NT2/D1 (cell line): ENCODE measurements at regions not wholly inside any gene's neighbourhood (a gene's known extent, or its start where the extent isn't known, plus 50 kb on each side); places are given as distances from the start of the nearest gene placed in this dataset.

Experiments used
- DNase-seq: peaks from one replicate; pipeline ENCODE4 v3.0.0-alpha.2; 2011; ENCODE audit warnings: low read depth, low spot score
- H3K27me3 ChIP-seq: 2 replicates; pipeline ENCODE4 v1.6.0; 2011; ENCODE audit warnings: mild to moderate bottlenecking; ENCODE audit not compliant: insufficient read length, insufficient read depth
- H3K36me3 ChIP-seq: 2 replicates; pipeline ENCODE4 v1.6.1; 2011; ENCODE audit warnings: mild to moderate bottlenecking, low read length, mixed read lengths; ENCODE audit not compliant: insufficient read depth, insufficient read length
- H3K4me1 ChIP-seq: 2 replicates; pipeline ENCODE4 v1.5.1; 2011; ENCODE audit not compliant: insufficient read depth, insufficient read length
- H3K4me3 ChIP-seq: 2 replicates; pipeline ENCODE4 v1.5.1; 2011; ENCODE audit warnings: low read depth; ENCODE audit not compliant: insufficient read length
- H3K9ac ChIP-seq: 2 replicates; pipeline ENCODE4 v1.6.0; 2011; ENCODE audit warnings: low read depth; ENCODE audit not compliant: insufficient read length
- H3K9me3 ChIP-seq: 2 replicates; pipeline ENCODE4 v1.5.1; 2011; ENCODE audit warnings: mild to moderate bottlenecking, low read length; ENCODE audit not compliant: insufficient read depth
- SUZ12 ChIP-seq: IDR thresholded peaks from 2 replicates; pipeline ENCODE4 v1.6.1; 2011; ENCODE audit not compliant: insufficient read length, insufficient read depth; ENCODE audit errors: extremely low read depth
- YY1 ChIP-seq: IDR thresholded peaks from 2 replicates; pipeline ENCODE4 v1.6.1; 2011; ENCODE audit not compliant: insufficient read length, insufficient read depth
- ZNF274 ChIP-seq: IDR thresholded peaks from 2 replicates; pipeline ENCODE4 v1.6.1; 2011; ENCODE audit warnings: mild to moderate bottlenecking, low read depth, low read length

GRCh38 chr3:11948866-11949265, 55.3 kb upstream of the SYN2 start:
- Histone ChIP-seq H3K4me1 (no peaks in the 10 kb centered on the region), H3K9ac (no peak overlapping the region), H3K36me3 (no peaks in the 10 kb centered on the region), H3K27me3 (no peaks in the 10 kb centered on the region), H3K9me3 (no peaks in the 10 kb centered on the region), H3K4me3 (no peak overlapping the region)
- DNase-seq, result no peak
- TF ChIP-seq ZNF274, result no peak
- TF ChIP-seq SUZ12, result no peak
- no peak for TF ChIP-seq YY1

GRCh38 chr3:11949351-11949750, 54.8 kb upstream of the SYN2 start:
- H3K4me1 ChIP-seq, result no peaks in the 10 kb centered on the region
- no peak overlapping the region for H3K9ac ChIP-seq
- no peak for DNase-seq
- H3K36me3 ChIP-seq, result no peaks in the 10 kb centered on the region
- TF ChIP-seq SUZ12 (no peak), ZNF274 (no peak), YY1 (no peak)
- no peaks in the 10 kb centered on the region for H3K9me3 ChIP-seq
- no peak overlapping the region for H3K4me3 ChIP-seq
- no peaks in the 10 kb centered on the region for H3K27me3 ChIP-seq

- H3K9me3 ChIP-seq, result no peaks in the 10 kb centered on the region
- no peaks in the 10 kb centered on the region for H3K27me3 ChIP-seq
- H3K4me3 ChIP-seq, result no peak overlapping the region
- TF ChIP-seq ZNF274, result no peak
- no peak for TF ChIP-seq YY1
- no peak for TF ChIP-seq SUZ12
- no peak overlapping the region for H3K9ac ChIP-seq
- H3K36me3 ChIP-seq, result no peaks in the 10 kb centered on the region
- no peaks in the 10 kb centered on the region for H3K4me1 ChIP-seq
- no peak for DNase-seq
Observed at GRCh38 chr3:11950576-11950975, 53.6 kb upstream of the SYN2 start.

DNA sequence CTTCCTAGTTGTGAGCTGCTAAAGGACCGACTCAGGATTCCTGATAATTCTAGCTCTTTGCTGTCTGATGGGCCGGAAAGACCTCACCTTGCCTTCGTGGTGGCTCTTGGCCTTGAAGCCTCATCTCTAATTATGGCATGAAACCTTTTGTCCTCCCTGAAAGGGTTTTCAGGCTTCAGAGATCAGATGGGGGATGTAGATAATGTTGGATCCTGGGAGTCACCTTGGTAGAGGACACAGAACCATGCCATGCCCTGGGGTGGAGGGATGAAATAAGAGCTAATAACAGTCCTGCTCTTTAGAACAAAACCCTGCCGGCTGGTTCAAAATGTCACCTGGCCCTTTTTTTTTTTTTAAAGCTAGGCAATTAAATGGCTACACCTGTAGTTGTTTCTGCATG, 50.8 kb upstream of the SYN2 start:
- no peak overlapping the region for H3K9ac ChIP-seq
- no peaks in the 10 kb centered on the region for H3K9me3 ChIP-seq
- TF ChIP-seq SUZ12, result no peak
- TF ChIP-seq ZNF274, result no peak
- TF ChIP-seq YY1, result no peak
- no peaks in the 10 kb centered on the region for H3K36me3 ChIP-seq
- DNase-seq, result no peak
- no peaks in the 10 kb centered on the region for H3K27me3 ChIP-seq
- no peak overlapping the region for H3K4me3 ChIP-seq
- H3K4me1 ChIP-seq, result no peaks in the 10 kb centered on the region

DNA sequence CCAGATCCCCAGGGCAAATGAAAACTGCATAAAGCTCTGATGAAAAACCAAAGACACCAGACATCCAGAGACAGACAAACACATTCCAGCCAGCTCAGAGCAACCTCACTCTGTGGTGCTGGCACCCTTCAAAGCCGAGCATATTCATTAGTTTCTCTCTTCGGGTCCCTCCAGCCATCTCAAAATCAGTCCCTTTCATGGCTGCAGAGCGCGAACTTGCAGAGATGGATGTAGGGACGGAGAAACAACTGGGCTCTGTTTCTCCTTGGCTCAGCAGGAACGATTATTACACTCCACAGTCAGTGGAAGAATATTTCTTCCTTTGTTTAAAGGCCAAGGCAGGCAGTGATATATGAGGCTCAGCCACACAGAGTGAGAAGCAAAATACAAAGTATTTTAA, 50.4 kb upstream of the SYN2 start:
- Histone ChIP-seq H3K9me3 (no peaks in the 10 kb centered on the region), H3K4me3 (no peak overlapping the region), H3K27me3 (no peaks in the 10 kb centered on the region), H3K9ac (no peak overlapping the region), H3K36me3 (no peaks in the 10 kb centered on the region), H3K4me1 (no peaks in the 10 kb centered on the region)
- TF ChIP-seq ZNF274 (no peak), SUZ12 (no peak), YY1 (no peak)
- no peak for DNase-seq

DNA sequence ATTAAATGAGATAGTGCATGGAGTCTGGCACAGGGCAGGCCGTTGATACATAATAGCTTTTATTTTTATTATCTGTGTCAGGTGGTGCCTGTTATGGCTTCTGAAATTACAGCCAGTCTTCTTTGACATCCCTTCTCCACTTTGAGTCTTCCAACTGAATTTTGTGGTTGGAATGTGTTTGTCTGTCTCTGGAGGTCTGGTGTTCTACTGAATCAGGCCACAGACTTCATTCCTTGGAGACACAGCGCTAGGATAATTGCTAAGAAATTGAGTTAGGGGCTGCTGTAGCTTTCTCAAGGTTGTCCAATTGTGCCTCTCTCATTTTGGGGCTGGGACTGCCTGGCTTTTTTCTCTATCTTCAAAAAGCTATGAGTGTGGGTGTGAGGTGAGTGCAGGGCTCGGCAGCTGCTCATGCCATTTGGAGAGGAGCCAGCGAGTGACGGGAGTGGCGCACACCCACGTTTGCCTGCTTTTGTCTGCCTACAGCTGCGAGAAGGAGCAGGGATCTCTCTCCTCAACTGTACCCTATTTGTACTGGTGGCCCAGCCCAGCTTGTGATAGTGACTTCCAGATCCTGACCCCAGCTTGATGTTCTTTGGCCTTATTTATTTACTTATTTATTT, 49.8 kb upstream of the SYN2 start:
- no peak overlapping the region for H3K9ac ChIP-seq
- DNase-seq, result no peak
- H3K27me3 ChIP-seq, result no peaks in the 10 kb centered on the region
- no peaks in the 10 kb centered on the region for H3K36me3 ChIP-seq
- TF ChIP-seq SUZ12, result no peak
- no peaks in the 10 kb centered on the region for H3K9me3 ChIP-seq
- H3K4me3 ChIP-seq, result no peak overlapping the region
- H3K4me1 ChIP-seq, result no peaks in the 10 kb centered on the region
